IMR-90 (cell line): ENCODE measurements at regions not wholly inside any gene's neighbourhood (a gene's known extent, or its start where the extent isn't known, plus 50 kb on each side); places are given as distances from the start of the nearest gene placed in this dataset.

Source experiments
- ATAC-seq: fragments of 200-7000 bp; cut with Tn5 transposase; 2 replicates; pipeline ENCODE4 v1.9.1; 2020; ENCODE audit warnings: low read depth, mild to moderate bottlenecking, moderate library complexity
- BruUV-seq: library from RNA; stranded (reverse); fragments of 400-500 nt; replicated peaks from 2 replicates; lab custom pipeline; 2021; lab: Mats Ljungman, UMichigan
- CTCF ChIA-PET: fragments of 300-600 bp; formaldehyde crosslinking; extraction: SDS; loops from one replicate; lab custom pipeline; 2021; ENCODE audit warnings: antibody characterized with exemption; lab: Yijun Ruan, JAX
- POLR2A ChIA-PET: fragments of 300-600 bp; sonication (Branson Sonifier 250); formaldehyde crosslinking; loops from one replicate; lab custom pipeline; 2022; ENCODE audit warnings: antibody characterized with exemption; ENCODE audit not compliant: unreplicated experiment; lab: Charles Lee
- DNase-seq: peaks from one replicate; pipeline ENCODE4 v3.0.0; 2013
- H2AFZ ChIP-seq: replicated peaks from 2 replicates; pipeline ENCODE3; 2013; ENCODE audit warnings: low read length, mild to moderate bottlenecking; ENCODE audit not compliant: poor library complexity
- H2AK5ac ChIP-seq: 2 replicates; pipeline ENCODE4 v1.6.1; 2013; ENCODE audit warnings: low read depth, low read length, inconsistent platforms
- H2AK9ac ChIP-seq: replicated peaks from 2 replicates; pipeline ENCODE3; 2013; ENCODE audit warnings: mild to moderate bottlenecking, low read depth, low read length, moderate library complexity; ENCODE audit not compliant: poor library complexity
- H2BK120ac ChIP-seq: 2 replicates; pipeline ENCODE4 v1.6.1; 2013; ENCODE audit warnings: low read depth, low read length, inconsistent platforms
- H2BK15ac ChIP-seq: 3 replicates; pipeline ENCODE4 v1.6.1; 2013; ENCODE audit warnings: low read depth, low read length, inconsistent platforms
- H2BK20ac ChIP-seq: 2 replicates; pipeline ENCODE4 v1.6.1; 2013; ENCODE audit warnings: low read depth, mild to moderate bottlenecking, inconsistent platforms, low read length, moderate library complexity
- H2BK5ac ChIP-seq: 2 replicates; pipeline ENCODE4 v1.6.1; 2013; ENCODE audit warnings: mild to moderate bottlenecking, low read depth, low read length, inconsistent platforms; ENCODE audit not compliant: poor library complexity, severe bottlenecking
- H3K14ac ChIP-seq: replicated peaks from 2 replicates; pipeline ENCODE4 v1.6.1; 2013; ENCODE audit warnings: low read depth, low read length, inconsistent platforms
- H3K18ac ChIP-seq: 2 replicates; pipeline ENCODE4 v1.6.1; 2013; ENCODE audit warnings: low read depth, low read length, control low read depth
- H3K23ac ChIP-seq: 2 replicates; pipeline ENCODE4 v1.6.1; 2013; ENCODE audit warnings: low read depth, low read length, inconsistent platforms
- H3K27ac ChIP-seq: 2 replicates; pipeline ENCODE4 v1.5.1; 2013; ENCODE audit warnings: mild to moderate bottlenecking, control low read depth, low read length; ENCODE audit not compliant: insufficient read depth
- H3K27me3 ChIP-seq: 2 replicates; pipeline ENCODE4 v1.6.1; 2013; ENCODE audit warnings: low read length; ENCODE audit not compliant: control insufficient read depth, insufficient read depth
- H3K36me3 ChIP-seq: 2 replicates; pipeline ENCODE4 v1.6.1; 2013; ENCODE audit warnings: low read length, mixed read lengths; ENCODE audit not compliant: control insufficient read depth, insufficient read depth
- H3K4ac ChIP-seq: 2 replicates; pipeline ENCODE4 v1.6.1; 2013; ENCODE audit warnings: low read depth, low read length, inconsistent platforms
- H3K4me1 ChIP-seq: 2 replicates; pipeline ENCODE4 v1.6.1; 2013; ENCODE audit warnings: low read length, mixed read lengths; ENCODE audit not compliant: control insufficient read depth, insufficient read depth
- H3K4me2 ChIP-seq: 2 replicates; pipeline ENCODE4 v1.6.1; 2013; ENCODE audit warnings: low read depth, mild to moderate bottlenecking, control low read depth, low read length, moderate library complexity
- H3K4me3 ChIP-seq: 2 replicates; pipeline ENCODE4 v1.5.1; 2013; ENCODE audit warnings: low read depth, mild to moderate bottlenecking, control low read depth, low read length, moderate library complexity; ENCODE audit not compliant: insufficient read depth
- H3K56ac ChIP-seq: 2 replicates; pipeline ENCODE4 v1.6.1; 2013; ENCODE audit warnings: low read length, inconsistent platforms; ENCODE audit not compliant: insufficient read depth; ENCODE audit errors: extremely low read depth
- H3K79me1 ChIP-seq, 2 experiments: 2 replicates each; pipeline ENCODE4 v1.6.1; 2013; ENCODE audit warnings: low read length in 2 of 2, inconsistent platforms in 1 of 2, low read depth in 1 of 2
- H3K9ac ChIP-seq: 2 replicates; pipeline ENCODE4 v1.6.1; 2013; ENCODE audit warnings: low read depth, low read length, control low read depth
- H3K9me1 ChIP-seq: 2 replicates; pipeline ENCODE4 v1.6.1; 2013; ENCODE audit warnings: low read length, inconsistent platforms; ENCODE audit not compliant: insufficient read depth
- H3K9me3 ChIP-seq: 2 replicates; pipeline ENCODE4 v1.6.1; 2013; ENCODE audit warnings: low read length; ENCODE audit not compliant: control insufficient read depth, insufficient read depth
- H4K20me1 ChIP-seq: 2 replicates; pipeline ENCODE4 v1.6.1; 2013; ENCODE audit warnings: low read length, inconsistent platforms; ENCODE audit not compliant: insufficient read depth
- H4K5ac ChIP-seq: 2 replicates; pipeline ENCODE4 v1.6.1; 2013; ENCODE audit warnings: mild to moderate bottlenecking, low read depth, low read length, control low read depth
- H4K8ac ChIP-seq, 2 experiments: 2 replicates each; pipeline ENCODE4 v1.6.1; 2013; ENCODE audit warnings: low read depth in 2 of 2, low read length in 2 of 2, control low read depth in 1 of 2, inconsistent platforms in 1 of 2
- H4K91ac ChIP-seq: 2 replicates; pipeline ENCODE4 v1.6.1; 2013; ENCODE audit warnings: low read depth, low read length, inconsistent platforms; ENCODE audit not compliant: insufficient read depth
- CHD1 ChIP-seq: IDR thresholded peaks from 2 replicates; pipeline ENCODE4 v1.6.1; 2012; ENCODE audit warnings: low read depth, low read length, improper control_type of control experiment
- NFE2L2 ChIP-seq: fragments of 150-350 bp; IDR thresholded peaks from 2 replicates; pipeline ENCODE4 v1.6.1; 2016; ENCODE audit warnings: low read depth, mild to moderate bottlenecking, low read length
- RAD21 ChIP-seq: IDR thresholded peaks from 2 replicates; pipeline ENCODE4 v1.6.1; 2012; ENCODE audit warnings: low read length, improper control_type of control experiment
- RFX5 ChIP-seq: IDR thresholded peaks from 2 replicates; pipeline ENCODE4 v1.8.0; 2012; ENCODE audit warnings: low read depth, mild to moderate bottlenecking, low read length, moderate library complexity
- SMC3 ChIP-seq: fragments of 150-350 bp; IDR thresholded peaks from 2 replicates; pipeline ENCODE4 v1.6.1; 2016; ENCODE audit warnings: low read depth, mild to moderate bottlenecking, antibody characterized with exemption, low read length, moderate library complexity
- WGBS, 2 experiments: methylation state at CpG; one replicate each; pipeline versions ENCODE4 v1.1.5 to v1.1.7; 2013; ENCODE audit warnings: missing lambda C conversion rate in 2 of 2; ENCODE audit not compliant: insufficient read length in 1 of 2; ENCODE audit errors: extremely low coverage in 2 of 2; 5-methylcytosine and 5-hydroxymethylcytosine counted together
- dilution Hi-C: fragments of 300-500 bp; cut with HindIII; formaldehyde crosslinking; loops from one replicate; pipeline ENCODE4 v1.14.3; 2018; ENCODE audit warnings: low sequenced_read_pairs; ENCODE audit not compliant: unreplicated experiment
- in situ Hi-C: fragments of 300-500 bp; cut with MboI; formaldehyde crosslinking; loops from 3 replicates; pipeline ENCODE4 v1.14.3; 2019; ENCODE audit warnings: low sequenced_read_pairs, inconsistent platforms, mixed read lengths
- intact Hi-C: fragments of 100-400 bp; cut with micrococcal nuclease; formaldehyde crosslinking; loops from 2 replicates; pipeline ENCODE4 v1.10.0; 2022
- TF ChIP-seq, protein P1 (sequence below): conservative IDR thresholded peaks from 2 replicates; pipeline ENCODE4 v1.5.1; 2012; ENCODE audit warnings: mild to moderate bottlenecking, low read depth, low read length, improper control_type of control experiment

DNA sequence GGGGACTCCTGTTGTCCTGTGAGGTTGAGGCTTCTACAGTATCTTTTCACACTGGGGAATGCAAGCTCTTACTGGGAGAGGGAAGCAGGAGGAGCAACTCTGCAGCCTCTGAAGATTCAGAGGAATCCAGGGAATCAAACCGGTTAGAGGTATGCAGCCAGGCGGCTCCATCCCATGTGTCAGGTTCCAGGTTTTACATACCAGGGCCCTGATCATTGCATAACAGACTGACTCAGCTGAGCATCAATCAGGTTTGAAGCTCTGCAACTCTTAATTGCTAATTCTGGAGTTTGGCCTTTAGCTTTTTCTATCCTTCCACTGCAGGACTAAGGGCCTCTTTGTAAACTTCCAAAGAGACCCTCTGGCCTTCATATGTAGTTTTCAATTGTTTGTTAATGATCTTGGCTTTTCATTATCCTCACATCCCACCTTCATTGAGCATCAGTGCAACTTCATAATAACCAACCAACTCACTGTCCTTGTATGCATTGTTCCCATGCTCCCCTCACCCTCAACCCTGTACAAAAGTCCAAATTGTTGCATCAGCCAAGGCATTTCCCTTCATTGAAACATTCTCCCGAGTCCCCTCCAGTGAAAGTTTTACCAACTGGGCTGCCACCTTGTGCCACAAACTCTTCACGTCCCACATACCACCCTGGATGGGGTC lies 59.7 kb upstream of the DHX40 start:
- H2AFZ ChIP-seq, result no peak overlapping the region
- POLR2A ChIA-PET, result no interaction called here
- H3K14ac ChIP-seq, result no peak overlapping the region
- TF ChIP-seq RAD21 (no peak), SMC3 (no peak), CHD1 (no peak), RFX5 (no peak), NFE2L2 (no peak)
- TF ChIP-seq, protein P1, sequence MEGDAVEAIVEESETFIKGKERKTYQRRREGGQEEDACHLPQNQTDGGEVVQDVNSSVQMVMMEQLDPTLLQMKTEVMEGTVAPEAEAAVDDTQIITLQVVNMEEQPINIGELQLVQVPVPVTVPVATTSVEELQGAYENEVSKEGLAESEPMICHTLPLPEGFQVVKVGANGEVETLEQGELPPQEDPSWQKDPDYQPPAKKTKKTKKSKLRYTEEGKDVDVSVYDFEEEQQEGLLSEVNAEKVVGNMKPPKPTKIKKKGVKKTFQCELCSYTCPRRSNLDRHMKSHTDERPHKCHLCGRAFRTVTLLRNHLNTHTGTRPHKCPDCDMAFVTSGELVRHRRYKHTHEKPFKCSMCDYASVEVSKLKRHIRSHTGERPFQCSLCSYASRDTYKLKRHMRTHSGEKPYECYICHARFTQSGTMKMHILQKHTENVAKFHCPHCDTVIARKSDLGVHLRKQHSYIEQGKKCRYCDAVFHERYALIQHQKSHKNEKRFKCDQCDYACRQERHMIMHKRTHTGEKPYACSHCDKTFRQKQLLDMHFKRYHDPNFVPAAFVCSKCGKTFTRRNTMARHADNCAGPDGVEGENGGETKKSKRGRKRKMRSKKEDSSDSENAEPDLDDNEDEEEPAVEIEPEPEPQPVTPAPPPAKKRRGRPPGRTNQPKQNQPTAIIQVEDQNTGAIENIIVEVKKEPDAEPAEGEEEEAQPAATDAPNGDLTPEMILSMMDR, result no peak
- in situ Hi-C loops (no loop called here), intact Hi-C loops (no loop called here), dilution Hi-C loops (no loop called here)
- no peak overlapping the region for H2BK20ac ChIP-seq
- no peak overlapping the region for H4K5ac ChIP-seq
- no peak overlapping the region for H3K4me3 ChIP-seq
- no peak overlapping the region for H4K8ac ChIP-seq
- H3K4me2 ChIP-seq, result no peak overlapping the region
- no peak overlapping the region for H2BK5ac ChIP-seq
- H4K20me1 ChIP-seq, result no peaks in the 10 kb centered on the region
- no peak for ATAC-seq
- no peaks in the 10 kb centered on the region for H3K9me3 ChIP-seq
- no peak overlapping the region for H2BK120ac ChIP-seq
- DNase-seq, result peak; percentile 5
- peaks cover 2% of the 10 kb centered on the region for H3K27me3 ChIP-seq
- no peak overlapping the region for H4K91ac ChIP-seq
- CTCF ChIA-PET, result interaction anchor here (0.6 kb wide), 1 partner anchor 9 kb away, joined by 9 read pairs; no protein-coding TSS in a partner anchor
- no peak overlapping the region for H2AK5ac ChIP-seq
- no peak overlapping the region for H3K27ac ChIP-seq
- BruUV-seq, result no TSS peak
- H3K4me1 ChIP-seq, result peaks cover 3% of the 10 kb centered on the region; the same call in 1 of the 2 replicates
- H3K36me3 ChIP-seq, result no peaks in the 10 kb centered on the region
- H3K56ac ChIP-seq, result no peak overlapping the region
- H2BK15ac ChIP-seq, result no peak overlapping the region
- no peaks in the 10 kb centered on the region for H3K9me1 ChIP-seq
- H3K4ac ChIP-seq, result no peak overlapping the region
- H3K23ac ChIP-seq, result no peak overlapping the region
- no peaks in the 10 kb centered on the region for H3K79me1 ChIP-seq
- no peak overlapping the region for H2AK9ac ChIP-seq
- no peak overlapping the region for H3K18ac ChIP-seq
- H3K9ac ChIP-seq, result no peak overlapping the region
- WGBS, 2 experiments, result 88% methylated on average over 2 of the region's 4 CpGs; no CpG with 5 or more reads in 1 of the 2 experiments
